Renal cortical epithelial cell (primary cell): ENCODE measurements at regions not wholly inside any gene's neighbourhood (a gene's known extent, or its start where the extent isn't known, plus 50 kb on each side); places are given as distances from the start of the nearest gene placed in this dataset.
"Not testable (repeated sequence)": the region's sequence is repeated elsewhere in the genome, so short reads cannot be mapped to it uniquely, and the experiment has no call there.

Experiments
- DNase-seq: peaks from one replicate; pipeline ENCODE4 v3.0.0-alpha.2; 2011; ENCODE audit warnings: low read depth

GRCh38 chr5:97480313-97480712, 297.3 kb upstream of the RIOK2 start:
- no peak for DNase-seq

DNA sequence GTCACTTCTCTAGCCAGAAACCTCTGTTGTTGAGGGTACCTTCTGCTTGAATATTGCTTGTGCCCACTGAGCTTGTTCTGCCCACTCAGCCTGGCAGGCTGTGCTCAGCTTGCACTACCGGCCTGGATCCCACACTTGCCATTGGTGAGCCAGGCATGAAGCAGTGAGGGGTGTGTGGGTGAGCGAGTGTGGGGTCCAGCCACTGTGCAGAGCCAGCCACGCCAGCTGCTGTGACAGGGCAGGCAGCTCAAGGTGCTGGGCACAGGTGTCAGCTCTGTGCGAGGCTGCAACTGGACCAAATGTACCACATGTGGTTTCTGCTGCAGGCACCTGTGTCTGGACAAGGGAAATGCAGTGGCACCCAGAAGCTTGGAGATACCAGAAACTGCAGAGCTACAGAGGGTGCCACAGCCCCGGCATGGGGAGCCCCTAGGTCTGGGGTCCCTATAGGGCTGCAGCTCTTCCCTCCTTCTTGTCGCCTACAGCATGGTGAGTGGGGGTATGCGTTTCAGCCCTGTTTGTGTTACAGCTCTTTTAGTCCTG, 305.1 kb upstream of the RIOK2 start:
- no peak for DNase-seq

DNA sequence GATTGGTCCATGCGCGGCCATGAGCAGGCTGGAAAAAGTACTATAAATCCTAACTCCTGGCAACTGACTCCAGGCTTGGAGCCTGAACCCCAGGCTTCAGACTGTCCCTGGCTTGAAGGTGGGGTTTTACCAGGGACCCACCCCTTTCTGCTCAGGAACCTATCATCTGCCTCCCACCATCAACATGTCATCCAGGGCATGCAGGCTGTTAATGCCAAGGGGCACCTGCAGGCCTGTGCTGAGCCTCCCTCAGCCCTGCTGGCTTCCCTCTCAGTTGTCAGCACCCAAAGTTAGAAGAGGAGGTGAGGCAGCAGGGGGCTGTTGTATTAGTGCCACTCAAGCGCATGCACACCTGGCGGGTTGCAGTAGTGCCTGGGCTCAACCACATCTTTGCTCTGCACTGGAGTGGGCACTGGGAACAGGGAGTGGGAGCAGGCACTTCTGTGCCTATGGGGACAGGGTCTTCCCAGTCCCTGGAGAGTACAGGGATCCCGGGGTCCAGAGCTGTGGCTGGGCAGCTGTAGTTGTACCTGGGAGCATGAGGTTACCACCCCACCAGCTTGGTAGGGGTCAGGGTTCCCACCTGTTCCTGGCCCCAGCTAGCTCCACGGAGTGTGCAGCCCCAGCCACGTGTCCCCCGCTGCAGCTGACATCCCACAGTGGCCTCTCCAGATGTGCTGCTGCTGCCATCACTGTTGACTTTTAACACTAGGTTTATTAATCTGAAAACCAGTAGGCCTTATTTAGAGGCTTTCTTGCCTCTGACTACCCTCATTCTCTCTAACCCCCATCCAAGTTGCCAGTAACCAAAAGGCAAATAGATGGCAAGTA, 306.2 kb upstream of the RIOK2 start:
- no peak for DNase-seq

- DNase-seq, result no peak
Measured at GRCh38 chr5:97494465-97494864, 311.4 kb upstream of the RIOK2 start.

DNA sequence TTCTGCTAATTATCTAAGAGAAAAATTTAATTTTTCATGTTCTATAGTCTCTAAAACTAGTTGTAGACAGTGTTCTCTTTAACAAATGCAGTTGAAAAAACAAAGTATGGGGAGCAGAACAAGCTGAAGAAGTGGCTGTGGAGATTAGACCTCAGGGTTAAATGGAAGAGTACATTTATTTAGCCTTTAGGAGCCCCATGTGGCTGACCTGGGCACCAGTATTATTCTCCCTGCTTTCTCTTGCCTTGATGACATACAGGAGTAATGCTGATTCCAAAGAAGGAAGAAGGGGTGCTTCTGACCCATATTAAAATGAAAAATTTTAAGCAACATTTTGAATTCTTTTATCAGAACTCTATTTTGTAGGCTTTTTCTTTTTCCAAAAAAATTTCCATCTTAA, 312.3 kb upstream of the RIOK2 start:
- no peak for DNase-seq

DNA sequence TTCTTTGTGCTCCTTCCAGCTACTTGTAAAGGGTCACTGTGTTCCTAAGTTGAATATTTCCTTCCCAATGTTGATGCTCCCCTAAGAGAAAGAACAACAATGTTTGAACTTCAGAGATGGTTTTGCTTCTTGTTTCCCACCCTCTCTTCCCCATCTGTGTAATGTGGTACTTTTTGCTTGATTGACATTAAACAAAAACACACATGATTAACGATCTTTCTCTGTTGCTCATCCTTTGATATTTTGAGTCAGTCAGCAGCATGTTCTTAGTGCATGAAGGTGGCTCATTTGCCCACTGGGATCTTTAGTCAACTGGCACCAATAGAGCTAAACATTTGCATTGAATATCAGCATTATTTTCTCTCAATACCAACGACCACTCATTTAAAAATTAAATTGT, 313.0 kb upstream of the RIOK2 start:
- no peak for DNase-seq

DNA sequence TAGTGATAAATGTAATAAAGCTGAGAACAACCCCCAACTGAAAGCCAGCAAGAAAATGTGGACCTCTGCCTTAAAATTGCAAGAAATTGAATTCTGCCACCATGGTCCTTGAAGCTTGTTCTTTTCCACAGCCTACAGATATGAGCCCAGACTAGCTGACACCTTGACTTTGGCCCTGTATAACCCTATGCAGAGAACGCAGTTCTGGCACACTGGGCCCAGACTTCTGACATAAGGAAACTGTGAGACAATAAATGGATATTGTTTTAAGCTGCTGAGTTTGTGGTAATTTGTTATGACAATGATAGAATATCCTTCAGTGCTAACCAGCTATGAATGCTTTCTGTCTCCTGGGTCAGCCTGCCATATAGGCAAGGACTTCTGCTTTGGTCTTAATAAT, 315.6 kb upstream of the RIOK2 start:
- no peak for DNase-seq

DNA sequence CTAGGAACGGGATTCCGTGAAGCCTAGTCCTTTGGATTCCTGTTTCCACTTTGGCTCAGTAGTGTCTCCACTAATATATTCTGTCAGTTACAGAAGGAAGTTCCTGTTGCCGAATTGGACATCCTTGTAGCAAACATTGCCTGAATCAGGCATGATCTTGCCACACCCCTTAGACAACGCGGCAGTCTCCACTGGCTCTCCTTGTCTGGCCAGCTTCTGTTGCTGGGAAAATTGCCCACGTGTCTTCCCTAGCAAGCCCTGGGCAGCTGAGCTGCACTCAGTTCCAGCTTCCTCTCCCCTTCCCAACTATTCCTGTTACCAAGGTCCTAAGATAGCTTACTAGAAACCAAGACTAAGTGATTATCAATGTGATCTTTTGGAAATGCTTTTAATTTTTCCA, 316.6 kb upstream of the RIOK2 start:
- DNase-seq, result no peak

DNA sequence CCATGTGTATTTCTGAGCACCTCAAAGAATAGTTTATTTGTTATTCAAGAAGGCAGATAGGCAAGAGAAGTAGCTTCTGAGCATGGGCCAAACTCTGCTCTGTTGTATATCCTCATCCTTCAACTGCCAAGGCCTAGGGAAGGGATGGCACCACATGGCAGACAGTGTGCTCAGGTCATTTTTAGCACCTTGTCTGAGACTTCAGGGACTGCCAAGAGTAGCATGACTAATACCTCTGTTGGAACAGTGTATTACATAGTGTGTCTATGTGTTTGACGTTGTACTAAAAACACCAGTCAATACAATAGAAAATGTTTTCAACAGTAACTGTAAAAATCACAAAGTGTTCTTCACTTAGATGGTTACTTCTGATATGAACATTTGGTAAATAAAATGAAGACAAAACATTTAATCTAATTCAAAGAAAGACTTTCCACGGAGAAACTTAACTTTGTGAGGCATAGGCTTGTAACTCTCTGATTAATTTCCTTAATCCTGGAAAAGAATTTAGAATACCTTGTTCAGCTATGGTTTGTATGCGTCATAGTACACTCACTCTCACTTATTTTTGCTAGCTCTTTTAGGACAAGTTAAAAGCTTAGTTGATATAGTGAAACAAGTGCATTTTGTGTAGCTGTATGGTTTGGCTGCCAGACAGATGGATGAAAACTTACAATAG, 318.4 kb upstream of the RIOK2 start:
- DNase-seq, result no peak

- no peak for DNase-seq
Measured at GRCh38 chr5:97501965-97502305, 318.9 kb upstream of the RIOK2 start.

- DNase-seq, result no peak
Measured at GRCh38 chr5:97508864-97509263, 325.8 kb upstream of the RIOK2 start.

DNA sequence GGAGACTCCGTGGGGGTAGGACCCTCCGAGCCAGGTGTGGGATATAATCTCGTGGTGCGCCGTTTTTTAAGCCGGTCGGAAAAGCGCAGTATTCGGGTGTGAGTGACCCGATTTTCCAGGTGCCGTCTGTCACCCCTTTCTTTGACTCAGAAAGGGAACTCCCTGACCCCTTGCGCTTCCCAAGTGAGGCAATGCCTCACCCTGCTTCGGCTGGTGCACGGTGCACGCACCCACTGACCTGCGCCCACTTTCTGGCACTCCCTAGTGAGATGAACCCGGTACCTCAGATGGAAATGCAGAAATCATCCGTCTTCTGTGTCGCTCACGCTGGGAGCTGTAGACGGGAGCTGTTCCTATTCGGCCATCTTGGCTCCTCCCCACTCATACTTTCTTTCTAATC, 336.5 kb upstream of the RIOK2 start:
- not testable (repeated sequence) for DNase-seq

GRCh38 chr5:97523336-97523735, 340.3 kb upstream of the RIOK2 start:
- not testable (repeated sequence) for DNase-seq

DNA sequence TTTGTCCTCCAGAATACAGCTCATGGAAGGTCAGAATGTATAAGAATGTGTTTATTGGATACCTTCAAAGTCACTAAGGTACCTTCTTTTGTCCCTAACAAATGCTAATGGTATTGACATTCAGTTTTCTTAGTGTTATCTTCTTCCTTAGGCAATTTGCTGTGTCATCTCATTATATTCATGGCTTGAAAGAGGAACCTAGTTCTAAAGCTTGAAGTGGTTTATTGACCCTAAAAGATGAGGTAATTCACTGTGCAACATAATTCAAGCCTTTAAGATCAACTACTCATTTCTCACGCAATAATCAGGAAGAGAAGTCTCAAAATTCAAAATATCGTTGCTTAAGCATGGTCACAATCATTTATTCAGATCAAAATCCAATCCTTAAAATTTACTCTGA, 342.7 kb upstream of the RIOK2 start:
- no peak for DNase-seq

DNA sequence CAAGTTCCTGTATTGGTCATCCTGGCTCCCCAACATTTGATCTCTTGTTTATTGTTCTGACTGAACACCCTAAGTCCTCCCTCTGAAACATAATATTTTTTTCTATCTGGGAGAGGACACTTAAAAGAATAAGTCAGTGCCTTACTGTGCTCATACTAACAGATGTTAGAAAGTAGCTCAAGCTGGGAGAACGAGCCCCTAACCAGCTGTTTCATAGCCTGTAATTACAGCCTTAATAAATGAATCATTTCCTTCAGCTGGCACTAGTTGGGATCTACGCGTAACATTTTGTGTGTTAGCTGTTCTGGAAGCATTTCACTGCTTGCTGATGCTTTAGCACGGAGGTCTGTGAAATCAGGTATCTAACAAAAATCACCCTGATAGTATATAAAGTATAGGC, 345.9 kb upstream of the RIOK2 start:
- DNase-seq, result no peak

DNA sequence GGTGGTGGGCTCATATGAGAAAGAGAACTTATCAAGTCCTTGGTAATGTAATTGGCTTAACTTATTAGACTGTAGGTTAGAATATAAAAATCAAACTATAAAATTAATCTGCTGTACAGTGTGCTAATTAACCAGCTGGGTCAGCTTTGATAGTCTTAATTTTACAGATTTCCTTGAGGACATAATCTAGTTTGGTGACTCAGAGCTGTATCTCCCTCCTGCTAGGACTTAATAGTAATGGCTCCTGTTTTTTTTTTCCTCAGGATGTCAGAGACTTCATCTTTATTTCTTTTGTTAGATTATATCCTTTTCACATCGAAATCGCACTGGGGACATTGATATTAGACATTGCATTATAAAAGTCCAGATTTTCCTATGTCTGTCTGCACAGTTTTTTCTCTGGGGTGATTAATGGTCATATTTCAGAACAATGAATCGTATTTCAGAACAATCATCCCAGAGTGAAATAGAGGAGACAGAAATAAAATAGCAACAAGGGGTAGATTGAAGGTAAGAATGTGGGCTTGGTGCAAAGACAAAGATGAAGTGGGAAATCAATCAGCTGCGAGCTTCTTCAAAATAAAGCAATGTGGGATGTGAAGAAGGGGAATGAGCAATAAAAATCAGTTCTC, 346.4 kb upstream of the RIOK2 start:
- DNase-seq, result no peak

DNA sequence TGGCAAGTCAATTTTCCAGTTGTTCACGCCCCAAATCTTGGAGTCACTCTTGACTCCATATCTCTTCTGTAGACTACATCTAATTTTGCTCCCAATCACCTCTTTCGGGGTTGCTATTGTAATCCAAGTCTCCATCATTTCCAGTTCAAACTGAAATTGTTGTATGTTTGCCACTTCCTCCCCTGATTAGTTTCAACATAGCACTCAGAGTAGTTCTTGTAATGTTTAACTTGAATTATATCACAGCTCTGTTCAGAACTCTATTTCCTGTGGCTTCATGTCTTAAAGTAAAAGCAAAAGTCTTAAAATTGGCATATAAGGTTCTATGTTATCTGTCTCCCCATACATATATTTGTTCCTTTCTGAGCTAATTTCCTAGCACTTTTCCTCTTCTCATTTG, 348.5 kb upstream of the RIOK2 start:
- peak; percentile 30 for DNase-seq

DNA sequence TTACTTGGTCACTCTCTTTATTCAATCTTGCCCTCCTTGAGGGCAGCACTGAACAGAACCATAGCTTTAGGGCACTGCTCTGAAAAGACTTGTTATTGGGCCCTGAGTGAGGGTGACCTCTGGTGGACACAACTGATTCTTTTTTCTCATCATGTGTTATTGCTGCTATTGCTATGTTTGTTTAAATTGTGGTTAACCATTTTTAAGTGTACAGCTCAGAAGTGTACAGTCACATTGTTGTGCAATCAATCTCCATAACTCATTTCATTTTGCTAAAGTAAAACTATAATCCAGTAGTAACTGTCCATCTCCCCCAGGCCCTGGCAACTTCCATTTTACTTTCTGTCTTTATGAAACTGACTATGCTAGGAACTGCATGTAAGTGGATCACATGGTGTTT, 351.1 kb upstream of the RIOK2 start:
- peak; percentile 72 for DNase-seq

GRCh38 chr5:97536683-97537082, 353.6 kb upstream of the RIOK2 start:
- DNase-seq, result no peak

DNA sequence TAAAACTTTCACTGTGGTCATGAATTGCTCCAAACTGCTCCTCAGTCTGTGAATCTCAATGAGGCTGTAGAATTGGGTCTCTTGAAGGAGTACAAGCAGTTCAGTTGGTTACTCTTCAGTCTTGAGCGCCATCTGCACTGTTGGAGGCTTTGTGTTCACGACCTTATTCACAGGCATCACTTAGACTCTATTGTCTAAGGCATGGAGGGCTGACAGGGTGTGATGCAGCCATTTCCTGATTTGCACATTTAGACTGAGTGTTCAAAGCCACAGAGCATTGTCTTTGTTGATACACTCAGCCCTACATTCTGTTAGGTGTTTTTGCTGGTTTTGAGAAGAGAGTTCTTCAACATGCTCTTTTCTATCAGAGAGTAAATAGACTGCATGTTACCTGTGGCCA, 355.9 kb upstream of the RIOK2 start:
- DNase-seq, result no peak

DNA sequence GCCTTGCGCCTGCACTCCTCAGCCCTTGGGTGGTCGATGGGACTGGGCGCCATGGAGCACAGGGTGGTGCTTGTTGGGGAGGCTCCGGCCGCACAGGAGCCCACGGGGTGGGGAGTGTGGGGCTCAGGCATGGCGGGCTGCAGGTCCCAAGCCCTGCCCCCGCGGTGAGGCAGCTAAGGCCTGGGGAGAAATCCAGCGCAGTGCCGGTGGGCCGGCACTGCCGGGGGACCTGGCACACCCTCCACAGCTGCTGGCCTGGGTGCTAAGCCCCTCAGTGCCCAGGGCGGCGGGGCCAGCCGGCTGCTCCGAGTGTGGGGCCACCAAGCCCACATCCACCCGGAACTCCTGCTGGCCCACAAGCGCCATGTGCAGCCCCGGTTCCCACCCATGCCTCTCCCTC, 358.8 kb upstream of the RIOK2 start:
- DNase-seq, result no peak

GRCh38 chr5:97542469-97542868, 359.4 kb upstream of the RIOK2 start:
- no peak for DNase-seq

- DNase-seq, result no peak
Measured at GRCh38 chr5:97543166-97543565, 360.1 kb upstream of the RIOK2 start.
